ENCODE measurements at regions not wholly inside any gene's neighbourhood (a gene's known extent, or its start where the extent isn't known, plus 50 kb on each side); places are given as distances from the start of the nearest gene placed in this dataset.

GRCh38 chr2:18085593-18085992 lies 207.1 kb downstream of the KCNS3 start:
- TF ChIP-seq CTCF (IDR thresholded peaks at IDR 0.05; ENCODE audit: low read depth, low read length, poor library complexity, severe bottlenecking) (no peak), EZH2phosphoT487 (IDR thresholded peaks at IDR 0.05; ENCODE audit: borderline replicate concordance, low read length) (no peak)
